ENCODE measurements at regions not wholly inside any gene's neighbourhood (a gene's known extent, or its start where the extent isn't known, plus 50 kb on each side); places are given as distances from the start of the nearest gene placed in this dataset.

DNA sequence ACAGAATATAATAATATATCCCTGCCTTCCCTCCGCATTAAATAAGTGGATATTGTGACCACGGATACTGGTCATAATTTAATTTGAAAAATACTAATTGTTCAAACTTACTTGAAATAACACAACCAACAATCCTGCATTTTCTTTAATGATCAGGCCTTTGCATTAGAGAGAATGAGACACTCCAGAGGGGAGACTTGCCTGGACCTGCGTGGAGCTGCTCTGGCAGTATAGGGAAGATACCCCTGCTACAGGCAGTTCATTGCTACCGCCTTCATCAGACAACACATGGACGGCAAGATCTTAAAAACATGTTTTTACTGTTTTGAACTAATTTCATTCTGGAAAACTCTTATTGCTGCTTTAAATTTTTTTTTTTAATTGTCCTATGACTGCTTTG, 211.0 kb upstream of the FAR2 start:
- TF ChIP-seq, protein P1, sequence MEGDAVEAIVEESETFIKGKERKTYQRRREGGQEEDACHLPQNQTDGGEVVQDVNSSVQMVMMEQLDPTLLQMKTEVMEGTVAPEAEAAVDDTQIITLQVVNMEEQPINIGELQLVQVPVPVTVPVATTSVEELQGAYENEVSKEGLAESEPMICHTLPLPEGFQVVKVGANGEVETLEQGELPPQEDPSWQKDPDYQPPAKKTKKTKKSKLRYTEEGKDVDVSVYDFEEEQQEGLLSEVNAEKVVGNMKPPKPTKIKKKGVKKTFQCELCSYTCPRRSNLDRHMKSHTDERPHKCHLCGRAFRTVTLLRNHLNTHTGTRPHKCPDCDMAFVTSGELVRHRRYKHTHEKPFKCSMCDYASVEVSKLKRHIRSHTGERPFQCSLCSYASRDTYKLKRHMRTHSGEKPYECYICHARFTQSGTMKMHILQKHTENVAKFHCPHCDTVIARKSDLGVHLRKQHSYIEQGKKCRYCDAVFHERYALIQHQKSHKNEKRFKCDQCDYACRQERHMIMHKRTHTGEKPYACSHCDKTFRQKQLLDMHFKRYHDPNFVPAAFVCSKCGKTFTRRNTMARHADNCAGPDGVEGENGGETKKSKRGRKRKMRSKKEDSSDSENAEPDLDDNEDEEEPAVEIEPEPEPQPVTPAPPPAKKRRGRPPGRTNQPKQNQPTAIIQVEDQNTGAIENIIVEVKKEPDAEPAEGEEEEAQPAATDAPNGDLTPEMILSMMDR (IDR thresholded peaks at IDR 0.05; ENCODE audit: unreplicated experiment) = no peak
- Mint-ChIP-seq H3K27me3 (ENCODE audit: unreplicated experiment) (peaks cover 2% of the 10 kb centered on the region), H3K9me3 (ENCODE audit: unreplicated experiment) (no peaks in the 10 kb centered on the region), H3K4me3 (ENCODE audit: unreplicated experiment) (no peak overlapping the region), H3K4me1 (ENCODE audit: unreplicated experiment) (peaks cover 10% of the 10 kb centered on the region), H3K27ac (ENCODE audit: unreplicated experiment) (no peak overlapping the region), H3K36me3 (ENCODE audit: low read depth, unreplicated experiment) (no peaks in the 10 kb centered on the region)
- DNase-seq (ENCODE audit: low spot score) = no peak

DNA sequence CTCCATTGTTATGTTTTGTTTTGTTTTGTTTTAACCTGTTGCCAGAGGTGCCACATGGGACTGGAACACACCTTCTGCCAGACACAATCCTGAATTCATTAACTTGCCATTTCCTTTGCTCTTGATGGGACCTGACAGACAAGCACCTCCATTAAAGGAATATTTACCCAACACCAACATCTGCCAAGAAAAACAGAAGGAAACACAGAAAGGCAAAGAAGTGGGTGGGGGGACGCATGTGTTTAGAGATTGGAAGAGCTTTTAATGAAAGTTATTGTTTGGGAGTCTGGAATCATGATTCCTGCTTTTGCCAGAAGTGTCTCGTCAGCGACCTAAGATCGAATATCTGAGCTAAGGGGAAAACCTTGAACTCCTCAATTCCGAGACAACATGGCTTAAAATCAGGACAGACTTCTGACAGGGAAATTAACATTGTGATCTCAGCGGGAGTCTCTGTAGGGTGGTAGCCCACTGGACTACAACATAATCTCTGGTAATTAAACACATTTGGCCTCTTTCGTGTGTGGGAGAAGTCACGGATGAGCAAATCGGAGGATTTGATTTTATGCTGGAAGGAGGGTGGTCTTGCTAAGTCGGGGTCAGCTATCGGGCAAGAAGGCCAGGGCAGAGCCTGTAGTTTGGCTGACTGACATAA, 210.4 kb upstream of the FAR2 start:
- H3K4me1 Mint-ChIP-seq (ENCODE audit: unreplicated experiment) = peaks cover 6% of the 10 kb centered on the region
- no peaks in the 10 kb centered on the region for H3K36me3 Mint-ChIP-seq (ENCODE audit: low read depth, unreplicated experiment)
- H3K9me3 Mint-ChIP-seq (ENCODE audit: unreplicated experiment) = no peaks in the 10 kb centered on the region
- no peak overlapping the region for H3K27ac Mint-ChIP-seq (ENCODE audit: unreplicated experiment)
- TF ChIP-seq, protein P1 (IDR thresholded peaks at IDR 0.05; ENCODE audit: unreplicated experiment) = no peak
- no peak overlapping the region for H3K4me3 Mint-ChIP-seq (ENCODE audit: unreplicated experiment)
- H3K27me3 Mint-ChIP-seq (ENCODE audit: unreplicated experiment) = peaks cover 2% of the 10 kb centered on the region
- no peak for DNase-seq (ENCODE audit: low spot score)

DNA sequence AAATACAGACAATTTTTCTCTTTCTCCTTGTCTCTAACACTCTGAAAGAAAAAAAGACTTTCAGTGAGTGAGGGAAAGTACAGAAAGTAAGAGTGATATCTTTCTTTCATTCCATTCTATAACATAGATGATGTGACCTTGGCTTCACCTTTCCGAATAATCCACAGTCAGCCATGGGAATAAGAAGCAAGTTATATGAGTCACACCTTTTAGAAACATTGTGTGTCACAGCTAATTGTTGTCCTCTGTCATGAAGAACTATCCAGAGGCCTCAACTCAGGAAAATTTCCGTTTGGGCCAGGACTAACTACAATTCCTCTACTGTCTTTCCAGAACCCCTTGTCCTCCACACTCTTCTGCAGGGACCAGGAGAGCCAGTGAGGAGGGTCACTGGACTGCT, 209.7 kb upstream of the FAR2 start:
- Mint-ChIP-seq H3K27ac (ENCODE audit: unreplicated experiment) (no peak overlapping the region), H3K36me3 (ENCODE audit: low read depth, unreplicated experiment) (no peaks in the 10 kb centered on the region), H3K9me3 (ENCODE audit: unreplicated experiment) (no peaks in the 10 kb centered on the region), H3K4me1 (ENCODE audit: unreplicated experiment) (peaks cover 6% of the 10 kb centered on the region), H3K4me3 (ENCODE audit: unreplicated experiment) (no peak overlapping the region), H3K27me3 (ENCODE audit: unreplicated experiment) (peaks cover 2% of the 10 kb centered on the region)
- no peak for DNase-seq (ENCODE audit: low spot score)
- TF ChIP-seq, protein P1 (IDR thresholded peaks at IDR 0.05; ENCODE audit: unreplicated experiment) = no peak

DNA sequence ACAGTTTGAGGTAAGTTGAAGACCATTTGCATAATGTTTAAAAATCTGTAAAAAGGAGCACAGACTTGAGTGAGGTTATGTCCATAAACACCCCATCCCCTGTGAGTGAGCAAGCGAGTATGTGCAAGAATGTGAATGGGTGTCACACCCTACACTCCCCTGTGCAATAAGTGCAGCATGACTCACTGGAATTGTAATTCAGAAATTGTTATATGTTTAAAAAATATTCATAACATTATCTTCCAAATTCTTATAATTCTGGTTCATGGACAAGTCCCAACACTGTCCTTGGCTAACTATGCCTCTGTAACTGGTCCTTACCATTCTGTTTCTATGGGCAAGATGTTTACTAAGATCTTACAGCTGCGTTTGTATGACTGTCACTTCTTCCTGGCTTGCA, 207.8 kb upstream of the FAR2 start:
- DNase-seq (ENCODE audit: low spot score) = no peak
- Mint-ChIP-seq H3K36me3 (ENCODE audit: low read depth, unreplicated experiment) (no peaks in the 10 kb centered on the region), H3K4me3 (ENCODE audit: unreplicated experiment) (no peak overlapping the region), H3K27me3 (ENCODE audit: unreplicated experiment) (no peaks in the 10 kb centered on the region), H3K27ac (ENCODE audit: unreplicated experiment) (no peak overlapping the region), H3K9me3 (ENCODE audit: unreplicated experiment) (no peaks in the 10 kb centered on the region), H3K4me1 (ENCODE audit: unreplicated experiment) (peaks cover 3% of the 10 kb centered on the region)
- TF ChIP-seq, protein P1 (IDR thresholded peaks at IDR 0.05; ENCODE audit: unreplicated experiment) = no peak

DNA sequence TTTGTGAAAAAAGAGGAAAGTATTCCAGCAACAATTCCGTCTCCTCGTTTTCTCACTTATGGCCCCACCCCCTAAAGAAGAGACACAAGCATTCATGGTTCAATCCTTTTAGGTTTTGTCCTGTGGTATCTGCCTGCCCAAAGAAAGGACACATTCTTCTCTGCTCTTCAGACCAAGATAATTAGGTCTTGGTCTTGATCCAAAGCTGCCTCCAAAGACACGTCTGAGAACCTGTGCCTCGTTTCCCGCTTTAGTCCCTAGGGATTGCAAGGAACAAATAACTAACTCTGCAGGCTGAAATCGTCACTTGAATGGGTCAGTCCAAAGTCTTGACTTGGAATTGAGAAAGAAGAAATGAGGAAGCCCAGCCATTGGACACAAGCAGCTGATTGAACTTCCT, 202.7 kb upstream of the FAR2 start:
- no peaks in the 10 kb centered on the region for H3K36me3 Mint-ChIP-seq (ENCODE audit: low read depth, unreplicated experiment)

More for the DNA sequence above, 202.7 kb upstream of the FAR2 start:
- no peak overlapping the region for H3K4me3 Mint-ChIP-seq (ENCODE audit: unreplicated experiment)
- H3K4me1 Mint-ChIP-seq (ENCODE audit: unreplicated experiment) = no peaks in the 10 kb centered on the region
- H3K27ac Mint-ChIP-seq (ENCODE audit: unreplicated experiment) = no peak overlapping the region
- no peaks in the 10 kb centered on the region for H3K27me3 Mint-ChIP-seq (ENCODE audit: unreplicated experiment)
- DNase-seq (ENCODE audit: low spot score) = no peak
- H3K9me3 Mint-ChIP-seq (ENCODE audit: unreplicated experiment) = no peaks in the 10 kb centered on the region
- TF ChIP-seq, protein P1 (IDR thresholded peaks at IDR 0.05; ENCODE audit: unreplicated experiment) = no peak

Data from endothelial cell (in vitro differentiated cells).